SKM-1 treated with dmso at 0.1 percent for 144 hours (cell line): ENCODE measurements at regions not wholly inside any gene's neighbourhood (a gene's known extent, or its start where the extent isn't known, plus 50 kb on each side); places are given as distances from the start of the nearest gene placed in this dataset.
"Not testable (repeated sequence)": the region's sequence is repeated elsewhere in the genome, so short reads cannot be mapped to it uniquely, and the experiment has no call there.

Experiments used
- DNase-seq: peaks from one replicate; lab custom pipeline; 2025; ENCODE audit not compliant: unreplicated experiment; lab: John Stamatoyannopoulos, UW

GRCh38 chr10:6830981-6831380, 250.9 kb upstream of the PRKCQ start:
- DNase-seq = not testable (repeated sequence)

DNA sequence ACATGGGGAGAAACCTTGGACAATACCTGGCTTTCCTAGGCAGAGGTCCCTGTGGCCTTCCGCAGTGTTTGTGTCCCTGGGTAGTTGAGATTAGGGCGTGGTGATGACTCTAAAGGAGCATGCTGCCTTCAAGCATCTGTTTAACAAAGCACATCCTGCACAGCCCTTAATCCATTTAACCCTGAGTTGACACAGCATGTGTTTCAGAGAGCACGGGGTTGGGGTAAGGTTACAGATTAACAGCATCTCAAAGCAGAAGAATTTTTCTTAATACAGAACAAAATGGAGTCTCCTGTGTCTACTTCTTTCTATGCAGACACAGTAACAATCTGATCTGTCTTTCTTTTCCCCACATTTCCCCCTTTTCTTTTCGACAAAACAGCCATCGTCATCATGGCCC, 244.7 kb upstream of the PRKCQ start:
- not testable (repeated sequence) for DNase-seq

- DNase-seq = no peak
These were observed 243.7 kb upstream of the PRKCQ start for GRCh38 chr10:6823770-6824169.

GRCh38 chr10:6819301-6819700, 239.2 kb upstream of the PRKCQ start:
- DNase-seq = no peak

DNA sequence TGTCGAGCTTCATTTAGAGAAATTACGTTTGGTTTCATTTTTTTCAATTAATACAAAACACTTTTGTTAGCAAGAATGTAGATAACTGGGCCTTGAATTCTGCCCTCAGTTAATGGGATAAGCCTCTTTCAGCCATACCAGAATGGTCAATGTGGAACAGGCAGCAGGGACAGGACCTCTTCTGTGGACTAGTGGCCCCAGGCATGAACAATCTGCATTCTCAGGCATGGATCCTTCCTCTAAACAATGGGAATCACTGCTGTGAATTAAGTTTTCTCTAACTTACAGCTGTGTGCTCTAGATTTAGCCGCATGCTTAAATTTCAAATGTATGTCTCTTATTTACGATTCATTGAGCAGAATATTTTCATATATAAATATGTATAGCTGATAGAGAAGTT, 237.7 kb upstream of the PRKCQ start:
- no peak for DNase-seq

DNA sequence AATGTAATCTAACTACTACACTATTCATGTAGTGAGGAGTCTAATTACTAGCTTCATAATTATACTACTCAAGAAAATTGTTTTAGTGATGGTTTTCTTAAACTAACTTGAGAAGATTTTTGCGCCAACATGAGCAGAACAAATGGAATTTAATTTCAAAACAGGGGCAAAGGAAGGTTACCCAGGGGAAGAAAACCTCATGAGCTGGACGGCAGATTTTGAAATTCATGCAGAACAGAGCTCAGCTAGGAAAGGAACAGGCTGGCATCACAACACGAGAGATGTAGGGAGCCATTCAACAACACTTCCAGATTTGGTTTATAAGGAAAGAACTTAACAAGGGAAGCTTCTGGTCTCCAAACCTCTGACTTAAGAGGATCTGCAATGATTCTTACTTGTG, 235.3 kb upstream of the PRKCQ start:
- DNase-seq = no peak

DNA sequence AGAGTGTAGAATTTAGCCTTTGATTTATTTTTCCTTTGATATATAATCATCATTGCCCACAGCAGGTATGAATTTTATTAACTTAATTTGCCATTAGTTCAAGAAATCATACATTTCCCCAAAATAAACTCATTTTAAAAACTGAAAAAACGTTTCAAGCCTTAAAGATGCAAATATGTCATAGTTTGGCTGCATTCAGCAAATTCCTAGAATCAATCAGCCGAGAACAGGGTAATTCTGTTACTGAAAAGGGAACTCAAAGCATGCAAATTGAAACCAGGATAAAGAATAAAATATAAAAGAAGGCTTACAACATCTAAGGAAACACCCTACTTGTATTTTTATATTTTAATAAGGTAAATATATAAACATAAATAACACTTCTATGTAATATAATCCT, 233.8 kb upstream of the PRKCQ start:
- DNase-seq = no peak

DNA sequence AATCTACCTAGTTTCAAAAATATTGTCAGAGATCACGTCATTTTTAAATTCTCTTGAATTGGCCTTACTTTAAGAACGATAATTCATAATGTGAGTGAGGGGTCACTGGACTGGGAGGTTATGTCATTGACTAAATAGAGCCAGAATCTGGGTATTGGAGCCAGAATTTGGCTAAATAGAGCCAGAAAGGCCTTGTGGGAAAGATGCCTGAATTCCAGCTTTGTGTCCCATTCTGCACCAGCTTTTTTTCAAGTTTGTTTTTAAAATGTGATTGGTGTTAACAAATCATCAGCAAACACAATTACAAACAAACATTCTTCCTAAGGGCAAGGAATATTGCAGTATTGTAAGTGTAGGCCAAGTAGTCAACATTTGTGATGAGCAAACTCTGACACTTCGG, 233.2 kb upstream of the PRKCQ start:
- no peak for DNase-seq

DNA sequence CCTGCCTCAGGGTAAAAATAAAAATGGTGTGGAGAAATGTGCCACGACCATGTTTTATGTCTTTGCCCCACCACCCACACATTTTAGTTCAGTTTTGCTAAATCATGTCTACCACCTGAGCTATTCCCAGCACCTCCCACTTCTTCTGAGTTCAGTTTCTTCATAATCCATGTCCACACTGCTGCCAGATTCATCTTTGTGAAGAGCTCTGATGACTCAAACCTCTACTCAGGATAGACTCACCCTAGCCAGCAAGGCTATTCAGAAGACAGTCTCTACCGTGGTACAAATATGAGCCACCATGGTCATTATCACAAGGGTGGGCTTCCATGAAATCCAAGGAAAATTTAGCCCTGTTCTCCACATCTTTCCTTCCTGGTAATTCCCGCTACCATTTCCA, 231.1 kb upstream of the PRKCQ start:
- no peak for DNase-seq

DNA sequence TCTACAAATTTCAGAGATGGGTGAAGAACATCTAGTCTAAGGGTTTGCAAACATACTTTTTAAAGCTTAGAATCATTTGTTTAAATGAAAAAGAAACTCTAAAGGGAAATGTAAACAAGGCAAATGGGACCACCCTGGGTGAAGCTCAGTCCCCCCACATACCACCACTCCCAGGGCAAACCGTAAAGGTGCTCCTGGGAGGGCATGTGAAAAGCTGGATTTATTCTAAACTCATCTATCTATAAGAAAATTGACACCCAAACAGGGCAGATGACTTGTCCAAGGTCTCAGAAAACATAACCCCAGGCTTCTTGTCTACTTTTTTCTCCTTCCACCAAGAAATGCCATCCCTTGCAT, 223.3 kb upstream of the PRKCQ start:
- DNase-seq = no peak

- no peak for DNase-seq
These were observed 222.8 kb upstream of the PRKCQ start for GRCh38 chr10:6802759-6803426.

DNA sequence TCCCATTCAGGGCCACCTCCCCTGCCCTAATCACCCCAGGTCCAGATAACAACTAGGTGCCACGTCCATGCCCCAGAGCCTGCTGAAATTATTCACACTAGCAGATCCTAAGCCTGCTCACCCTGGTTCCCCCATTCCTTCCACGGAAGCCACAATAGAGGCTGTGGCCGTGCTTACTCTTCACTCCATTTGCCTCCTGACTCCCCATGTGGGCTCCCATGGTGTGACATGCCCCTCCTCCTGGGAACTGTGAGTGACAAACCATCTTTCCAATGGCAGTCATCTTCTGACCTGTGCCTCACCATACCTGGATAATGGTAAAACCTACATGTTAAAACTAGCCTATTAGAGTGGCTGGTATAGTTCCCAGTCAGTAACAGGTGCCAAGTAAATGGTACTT, 216.2 kb upstream of the PRKCQ start:
- DNase-seq = no peak

- DNase-seq = no peak
These were observed 215.5 kb upstream of the PRKCQ start for GRCh38 chr10:6795541-6795940.

DNA sequence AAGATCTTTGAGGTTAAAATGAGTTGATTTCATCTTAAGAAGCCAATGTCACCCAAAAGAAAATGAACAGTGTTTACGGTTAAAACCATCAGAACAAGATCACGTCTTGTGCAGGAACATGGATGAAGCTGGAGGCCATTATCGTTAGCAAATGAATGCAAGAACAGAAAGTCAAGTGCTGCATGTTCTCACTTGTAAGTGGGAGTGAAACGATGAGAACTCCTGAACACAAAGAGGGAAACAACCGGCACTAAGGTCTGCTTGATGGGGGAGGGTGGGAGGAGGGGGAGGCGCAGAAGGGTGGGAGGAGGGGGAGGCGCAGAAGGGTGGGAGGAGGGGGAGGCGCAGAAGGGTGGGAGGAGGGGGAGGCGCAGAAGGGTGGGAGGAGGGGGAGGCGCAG, 214.8 kb upstream of the PRKCQ start:
- not testable (repeated sequence) for DNase-seq

- no peak for DNase-seq
These were observed 214.4 kb upstream of the PRKCQ start for GRCh38 chr10:6794441-6794840.

DNA sequence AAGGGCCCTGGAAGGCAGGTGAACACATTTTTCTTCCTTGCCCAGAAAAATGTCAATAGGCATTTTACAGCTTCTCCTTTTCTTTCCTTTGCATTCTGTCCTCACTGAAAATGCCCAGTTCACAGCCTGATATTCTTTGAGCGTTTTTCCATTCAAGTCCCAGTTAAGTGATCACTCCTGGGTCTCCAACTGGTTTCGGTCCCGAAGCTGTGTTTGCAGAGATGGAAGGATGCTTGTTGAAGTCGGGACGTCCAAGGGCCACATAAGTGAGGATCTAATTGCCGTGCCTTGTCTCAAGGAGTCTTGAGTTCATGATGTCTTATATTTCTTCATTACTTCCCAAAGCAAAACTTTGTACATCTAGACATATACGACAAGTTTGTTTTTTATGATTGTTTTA, 208.7 kb upstream of the PRKCQ start:
- no peak for DNase-seq

GRCh38 chr10:6788231-6788630, 208.2 kb upstream of the PRKCQ start:
- DNase-seq = no peak

GRCh38 chr10:6787718-6788117, 207.6 kb upstream of the PRKCQ start:
- no peak for DNase-seq

DNA sequence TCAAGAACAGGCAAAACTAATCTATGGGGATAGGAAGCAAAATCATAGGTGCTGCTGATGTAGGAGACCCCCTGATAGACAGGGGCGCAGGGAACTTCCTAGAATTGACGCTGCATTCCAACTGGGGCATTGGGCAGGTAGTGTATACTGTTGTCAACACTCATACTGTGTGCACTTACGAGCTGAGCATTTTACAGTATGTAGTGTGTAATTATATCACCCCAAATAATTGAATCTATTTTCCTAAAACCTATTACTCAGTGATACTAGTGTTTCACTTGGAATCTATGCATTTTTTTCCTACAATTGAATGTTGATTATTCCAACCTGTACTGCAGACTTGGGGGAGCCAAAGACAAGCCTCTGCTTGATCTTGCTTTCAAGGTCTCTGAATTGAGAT, 207.0 kb upstream of the PRKCQ start:
- no peak for DNase-seq

DNA sequence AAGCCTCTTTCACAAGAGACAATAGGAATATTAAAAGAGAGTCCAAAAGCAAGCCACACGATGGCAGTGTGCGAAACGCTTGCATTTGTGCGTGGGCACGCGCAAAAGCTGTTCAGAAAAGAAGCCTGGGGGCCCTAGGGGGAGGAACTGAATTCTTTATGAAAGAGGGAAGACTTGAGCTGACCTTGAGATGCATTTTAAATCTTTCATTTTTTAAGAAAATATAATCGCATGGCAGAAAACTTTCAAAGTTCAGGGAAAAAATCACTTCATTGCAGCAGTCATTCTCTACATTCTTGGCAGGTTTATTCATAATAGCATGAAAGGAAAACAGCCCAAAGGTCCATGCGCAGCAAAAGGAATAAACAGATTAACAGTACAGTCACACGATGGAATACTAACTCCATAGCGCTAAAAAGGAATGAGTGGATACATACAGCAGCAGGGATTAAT, 206.5 kb upstream of the PRKCQ start:
- DNase-seq = no peak

DNA sequence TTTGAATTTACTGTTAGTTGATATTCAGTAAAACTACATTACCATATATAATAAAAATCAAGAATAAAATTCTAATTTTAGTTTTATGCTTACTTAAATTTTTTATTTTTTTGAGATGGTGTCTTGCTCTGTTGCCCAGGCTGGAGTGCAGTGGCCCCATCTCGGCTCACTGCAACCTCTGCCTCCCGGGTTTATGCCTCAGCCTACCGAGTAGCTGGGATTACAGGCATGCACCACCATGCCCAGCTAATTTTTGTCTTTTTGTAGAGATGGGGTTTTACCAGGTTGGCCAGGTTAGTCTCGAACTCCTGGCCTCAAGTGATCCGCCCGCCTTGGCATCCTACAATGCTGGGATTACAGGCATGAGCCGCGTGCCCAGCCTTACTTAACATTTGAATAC, 204.4 kb upstream of the PRKCQ start:
- not testable (repeated sequence) for DNase-seq

- DNase-seq = no peak
These were observed 203.4 kb upstream of the PRKCQ start for GRCh38 chr10:6783471-6783870.

DNA sequence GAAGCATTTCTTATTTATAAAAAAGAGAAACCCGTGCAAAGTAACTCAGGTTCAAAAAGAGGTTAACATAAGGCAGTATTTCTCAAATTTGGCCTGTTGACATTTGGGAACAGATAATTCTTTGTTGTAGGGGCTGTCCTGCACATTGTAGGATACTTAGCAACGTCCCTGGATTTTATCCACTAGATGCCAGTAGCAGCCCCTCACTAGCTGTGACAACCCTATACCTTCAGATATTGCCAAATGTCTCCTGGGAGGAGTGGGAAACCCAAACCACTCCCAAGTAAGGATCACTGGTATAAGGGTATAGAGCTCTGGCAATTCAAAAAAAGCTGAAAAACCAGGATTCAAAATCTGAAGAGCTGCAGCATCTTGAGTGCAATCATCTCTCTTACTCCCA, 202.3 kb upstream of the PRKCQ start:
- DNase-seq = no peak
